ENCODE measurements at regions not wholly inside any gene's neighbourhood (a gene's known extent, or its start where the extent isn't known, plus 50 kb on each side); places are given as distances from the start of the nearest gene placed in this dataset.
A peak's percentile ranks its signal among the peaks of the same experiment; 100 is the strongest.

- ATAC-seq (peak; percentile 6), DNase-seq (peak in 2 of 3 donors; percentile 36 to 38)
- H3K9me3 ChIP-seq = peaks cover 6% of the 10 kb centered on the region
- H3K4me1 ChIP-seq (ENCODE audit: low read depth) = peaks cover 34% of the 10 kb centered on the region
- no peak for TF ChIP-seq CTCF (IDR thresholded peaks at IDR 0.05)
- intact Hi-C loops (cut with DNase I, micrococcal nuclease) = no loop called here
- no peaks in the 10 kb centered on the region for H3K36me3 ChIP-seq (ENCODE audit: low read depth)
- no peak overlapping the region for H3K4me3 ChIP-seq
Observed at GRCh38 chr2:172339371-172340010, 87.9 kb upstream of the ITGA6 start.

GRCh38 chr2:172340394-172340793 lies 87.0 kb upstream of the ITGA6 start:
- intact Hi-C loops (cut with DNase I, micrococcal nuclease) = no loop called here
- no peaks in the 10 kb centered on the region for H3K36me3 ChIP-seq (ENCODE audit: low read depth)
- H3K9me3 ChIP-seq = peaks cover 7% of the 10 kb centered on the region
- TF ChIP-seq CTCF (IDR thresholded peaks at IDR 0.05) = no peak
- ATAC-seq (no peak), DNase-seq (no peak)
- no peak overlapping the region for H3K4me3 ChIP-seq
- H3K4me1 ChIP-seq (ENCODE audit: low read depth) = peaks cover 34% of the 10 kb centered on the region

GRCh38 chr2:172342078-172342477 lies 85.3 kb upstream of the ITGA6 start:
- no peak for TF ChIP-seq CTCF (IDR thresholded peaks at IDR 0.05)
- H3K36me3 ChIP-seq (ENCODE audit: low read depth) = no peaks in the 10 kb centered on the region
- H3K4me3 ChIP-seq = no peak overlapping the region
- intact Hi-C loops (cut with DNase I, micrococcal nuclease) = no loop called here
- ATAC-seq (peak; percentile 48), DNase-seq (peak; percentile 52 to 61 (median 58))
- peaks cover 7% of the 10 kb centered on the region for H3K9me3 ChIP-seq
- peaks cover 25% of the 10 kb centered on the region for H3K4me1 ChIP-seq (ENCODE audit: low read depth)

GRCh38 chr2:172342611-172343010 lies 84.8 kb upstream of the ITGA6 start:
- no peak for TF ChIP-seq CTCF (IDR thresholded peaks at IDR 0.05)
- Histone ChIP-seq H3K4me1 (ENCODE audit: low read depth) (peaks cover 24% of the 10 kb centered on the region), H3K9me3 (peaks cover 7% of the 10 kb centered on the region), H3K4me3 (no peak overlapping the region), H3K36me3 (ENCODE audit: low read depth) (no peaks in the 10 kb centered on the region)
- intact Hi-C loops (cut with DNase I, micrococcal nuclease) = no loop called here
- DNase-seq (no peak), ATAC-seq (no peak)

- TF ChIP-seq CTCF (IDR thresholded peaks at IDR 0.05) = no peak
- H3K4me1 ChIP-seq (ENCODE audit: low read depth) = peaks cover 24% of the 10 kb centered on the region
- DNase-seq (no peak), ATAC-seq (no peak)
- intact Hi-C loops (cut with DNase I, micrococcal nuclease) = no loop called here
- no peak overlapping the region for H3K4me3 ChIP-seq
- H3K9me3 ChIP-seq = peaks cover 7% of the 10 kb centered on the region
- no peaks in the 10 kb centered on the region for H3K36me3 ChIP-seq (ENCODE audit: low read depth)
Observed at GRCh38 chr2:172344159-172344558, 83.2 kb upstream of the ITGA6 start.

Measured in mucosa of descending colon (tissue), 3 donors.